IMR-90 (cell line): ENCODE measurements at regions not wholly inside any gene's neighbourhood (a gene's known extent, or its start where the extent isn't known, plus 50 kb on each side); places are given as distances from the start of the nearest gene placed in this dataset.

ENCODE experiments used
- ATAC-seq: fragments of 200-7000 bp; cut with Tn5 transposase; 2 replicates; pipeline ENCODE4 v1.9.1; 2020; ENCODE audit warnings: low read depth, mild to moderate bottlenecking, moderate library complexity
- BruUV-seq: library from RNA; stranded (reverse); fragments of 400-500 nt; replicated peaks from 2 replicates; lab custom pipeline; 2021; lab: Mats Ljungman, UMichigan
- CTCF ChIA-PET: fragments of 300-600 bp; formaldehyde crosslinking; extraction: SDS; loops from one replicate; lab custom pipeline; 2021; ENCODE audit warnings: antibody characterized with exemption; lab: Yijun Ruan, JAX
- POLR2A ChIA-PET: fragments of 300-600 bp; sonication (Branson Sonifier 250); formaldehyde crosslinking; loops from one replicate; lab custom pipeline; 2022; ENCODE audit warnings: antibody characterized with exemption; ENCODE audit not compliant: unreplicated experiment; lab: Charles Lee
- DNase-seq: peaks from one replicate; pipeline ENCODE4 v3.0.0; 2013
- H2AFZ ChIP-seq: replicated peaks from 2 replicates; pipeline ENCODE3; 2013; ENCODE audit warnings: low read length, mild to moderate bottlenecking; ENCODE audit not compliant: poor library complexity
- H2AK5ac ChIP-seq: 2 replicates; pipeline ENCODE4 v1.6.1; 2013; ENCODE audit warnings: low read depth, low read length, inconsistent platforms
- H2AK9ac ChIP-seq: replicated peaks from 2 replicates; pipeline ENCODE3; 2013; ENCODE audit warnings: mild to moderate bottlenecking, low read depth, low read length, moderate library complexity; ENCODE audit not compliant: poor library complexity
- H2BK120ac ChIP-seq: 2 replicates; pipeline ENCODE4 v1.6.1; 2013; ENCODE audit warnings: low read depth, low read length, inconsistent platforms
- H2BK15ac ChIP-seq: 3 replicates; pipeline ENCODE4 v1.6.1; 2013; ENCODE audit warnings: low read depth, low read length, inconsistent platforms
- H2BK20ac ChIP-seq: 2 replicates; pipeline ENCODE4 v1.6.1; 2013; ENCODE audit warnings: low read depth, mild to moderate bottlenecking, inconsistent platforms, low read length, moderate library complexity
- H2BK5ac ChIP-seq: 2 replicates; pipeline ENCODE4 v1.6.1; 2013; ENCODE audit warnings: mild to moderate bottlenecking, low read depth, low read length, inconsistent platforms; ENCODE audit not compliant: poor library complexity, severe bottlenecking
- H3K14ac ChIP-seq: replicated peaks from 2 replicates; pipeline ENCODE4 v1.6.1; 2013; ENCODE audit warnings: low read depth, low read length, inconsistent platforms
- H3K18ac ChIP-seq: 2 replicates; pipeline ENCODE4 v1.6.1; 2013; ENCODE audit warnings: low read depth, low read length, control low read depth
- H3K23ac ChIP-seq: 2 replicates; pipeline ENCODE4 v1.6.1; 2013; ENCODE audit warnings: low read depth, low read length, inconsistent platforms
- H3K27ac ChIP-seq: 2 replicates; pipeline ENCODE4 v1.5.1; 2013; ENCODE audit warnings: mild to moderate bottlenecking, control low read depth, low read length; ENCODE audit not compliant: insufficient read depth
- H3K27me3 ChIP-seq: 2 replicates; pipeline ENCODE4 v1.6.1; 2013; ENCODE audit warnings: low read length; ENCODE audit not compliant: control insufficient read depth, insufficient read depth
- H3K36me3 ChIP-seq: 2 replicates; pipeline ENCODE4 v1.6.1; 2013; ENCODE audit warnings: low read length, mixed read lengths; ENCODE audit not compliant: control insufficient read depth, insufficient read depth
- H3K4ac ChIP-seq: 2 replicates; pipeline ENCODE4 v1.6.1; 2013; ENCODE audit warnings: low read depth, low read length, inconsistent platforms
- H3K4me1 ChIP-seq: 2 replicates; pipeline ENCODE4 v1.6.1; 2013; ENCODE audit warnings: low read length, mixed read lengths; ENCODE audit not compliant: control insufficient read depth, insufficient read depth
- H3K4me2 ChIP-seq: 2 replicates; pipeline ENCODE4 v1.6.1; 2013; ENCODE audit warnings: low read depth, mild to moderate bottlenecking, control low read depth, low read length, moderate library complexity
- H3K4me3 ChIP-seq: 2 replicates; pipeline ENCODE4 v1.5.1; 2013; ENCODE audit warnings: low read depth, mild to moderate bottlenecking, control low read depth, low read length, moderate library complexity; ENCODE audit not compliant: insufficient read depth
- H3K56ac ChIP-seq: 2 replicates; pipeline ENCODE4 v1.6.1; 2013; ENCODE audit warnings: low read length, inconsistent platforms; ENCODE audit not compliant: insufficient read depth; ENCODE audit errors: extremely low read depth
- H3K79me1 ChIP-seq, 2 experiments: 2 replicates each; pipeline ENCODE4 v1.6.1; 2013; ENCODE audit warnings: low read length in 2 of 2, inconsistent platforms in 1 of 2, low read depth in 1 of 2
- H3K9ac ChIP-seq: 2 replicates; pipeline ENCODE4 v1.6.1; 2013; ENCODE audit warnings: low read depth, low read length, control low read depth
- H3K9me1 ChIP-seq: 2 replicates; pipeline ENCODE4 v1.6.1; 2013; ENCODE audit warnings: low read length, inconsistent platforms; ENCODE audit not compliant: insufficient read depth
- H3K9me3 ChIP-seq: 2 replicates; pipeline ENCODE4 v1.6.1; 2013; ENCODE audit warnings: low read length; ENCODE audit not compliant: control insufficient read depth, insufficient read depth
- H4K20me1 ChIP-seq: 2 replicates; pipeline ENCODE4 v1.6.1; 2013; ENCODE audit warnings: low read length, inconsistent platforms; ENCODE audit not compliant: insufficient read depth
- H4K5ac ChIP-seq: 2 replicates; pipeline ENCODE4 v1.6.1; 2013; ENCODE audit warnings: mild to moderate bottlenecking, low read depth, low read length, control low read depth
- H4K8ac ChIP-seq, 2 experiments: 2 replicates each; pipeline ENCODE4 v1.6.1; 2013; ENCODE audit warnings: low read depth in 2 of 2, low read length in 2 of 2, control low read depth in 1 of 2, inconsistent platforms in 1 of 2
- H4K91ac ChIP-seq: 2 replicates; pipeline ENCODE4 v1.6.1; 2013; ENCODE audit warnings: low read depth, low read length, inconsistent platforms; ENCODE audit not compliant: insufficient read depth
- BHLHE40 ChIP-seq: fragments of 150-350 bp; IDR thresholded peaks from 2 replicates; pipeline ENCODE4 v1.6.1; 2016; ENCODE audit warnings: mild to moderate bottlenecking, low read depth, low read length
- CEBPB ChIP-seq: IDR thresholded peaks from 2 replicates; pipeline ENCODE4 v1.6.1; 2012; ENCODE audit warnings: low read depth, low read length, improper control_type of control experiment
- CTCF ChIP-seq: conservative IDR thresholded peaks from 2 replicates; pipeline ENCODE4 v1.5.1; 2012; ENCODE audit warnings: mild to moderate bottlenecking, low read depth, low read length, improper control_type of control experiment
- MAZ ChIP-seq: IDR thresholded peaks from 2 replicates; pipeline ENCODE4 v1.6.1; 2012; ENCODE audit warnings: low read depth, mild to moderate bottlenecking, low read length, improper control_type of control experiment, moderate library complexity, borderline replicate concordance
- MXI1 ChIP-seq: IDR thresholded peaks from 2 replicates; pipeline ENCODE4 v1.6.1; 2012; ENCODE audit warnings: low read depth, mild to moderate bottlenecking, low read length, moderate library complexity, borderline replicate concordance
- NFE2L2 ChIP-seq: fragments of 150-350 bp; IDR thresholded peaks from 2 replicates; pipeline ENCODE4 v1.6.1; 2016; ENCODE audit warnings: low read depth, mild to moderate bottlenecking, low read length
- POLR2A ChIP-seq: IDR thresholded peaks from 2 replicates; pipeline ENCODE4 v1.6.1; 2012; ENCODE audit warnings: mild to moderate bottlenecking, low read depth, low read length
- SMC3 ChIP-seq: fragments of 150-350 bp; IDR thresholded peaks from 2 replicates; pipeline ENCODE4 v1.6.1; 2016; ENCODE audit warnings: low read depth, mild to moderate bottlenecking, antibody characterized with exemption, low read length, moderate library complexity
- WGBS, 2 experiments: methylation state at CpG; one replicate each; pipeline versions ENCODE4 v1.1.5 to v1.1.7; 2013; ENCODE audit warnings: missing lambda C conversion rate in 2 of 2; ENCODE audit not compliant: insufficient read length in 1 of 2; ENCODE audit errors: extremely low coverage in 2 of 2; 5-methylcytosine and 5-hydroxymethylcytosine counted together
- dilution Hi-C: fragments of 300-500 bp; cut with HindIII; formaldehyde crosslinking; loops from one replicate; pipeline ENCODE4 v1.14.3; 2018; ENCODE audit warnings: low sequenced_read_pairs; ENCODE audit not compliant: unreplicated experiment
- in situ Hi-C: fragments of 300-500 bp; cut with MboI; formaldehyde crosslinking; loops from 3 replicates; pipeline ENCODE4 v1.14.3; 2019; ENCODE audit warnings: low sequenced_read_pairs, inconsistent platforms, mixed read lengths
- intact Hi-C: fragments of 100-400 bp; cut with micrococcal nuclease; formaldehyde crosslinking; loops from 2 replicates; pipeline ENCODE4 v1.10.0; 2022

- Histone ChIP-seq H2BK120ac (no peak overlapping the region), H3K79me1 (no peaks in the 10 kb centered on the region), H2AFZ (no peak overlapping the region), H4K91ac (no peak overlapping the region), H3K56ac (no peak overlapping the region), H3K4ac (no peak overlapping the region), H4K20me1 (no peaks in the 10 kb centered on the region), H2AK5ac (no peak overlapping the region), H3K9me1 (no peaks in the 10 kb centered on the region), H3K27me3 (peaks cover 8% of the 10 kb centered on the region; the same call in 1 of the 2 replicates), H3K18ac (no peak overlapping the region), H3K14ac (no peak overlapping the region), H2AK9ac (no peak overlapping the region), H3K27ac (no peak overlapping the region), H2BK5ac (no peak overlapping the region), H2BK15ac (no peak overlapping the region), H3K9me3 (no peaks in the 10 kb centered on the region), H3K23ac (no peak overlapping the region), H3K9ac (no peak overlapping the region), H3K4me1 (no peaks in the 10 kb centered on the region), H3K36me3 (no peaks in the 10 kb centered on the region), H4K8ac (no peak overlapping the region), H2BK20ac (no peak overlapping the region), H3K4me2 (no peak overlapping the region), H4K5ac (no peak overlapping the region), H3K4me3 (no peak overlapping the region)
- in situ Hi-C loops (no loop called here), intact Hi-C loops (no loop called here), dilution Hi-C loops (no loop called here)
- DNase-seq (no peak), ATAC-seq (no peak)
- POLR2A ChIA-PET = no interaction called here
- BruUV-seq = no TSS peak
- WGBS, 2 experiments = 59% methylated on average over 2 of the region's 3 CpGs; no CpG with 5 or more reads in 1 of the 2 experiments
- CTCF ChIA-PET = no interaction called here
- TF ChIP-seq POLR2A = no peak
- no peak for TF ChIP-seq MXI1
- no peak for TF ChIP-seq NFE2L2
- TF ChIP-seq CEBPB = no peak
- TF ChIP-seq MAZ = no peak
- TF ChIP-seq CTCF = no peak
- no peak for TF ChIP-seq SMC3
- TF ChIP-seq BHLHE40 = no peak
Observed at GRCh38 chr2:236943841-236944513, 141.7 kb upstream of the COPS8 start.
